CD4-positive, alpha-beta T cell (primary cell): ENCODE measurements at regions not wholly inside any gene's neighbourhood (a gene's known extent, or its start where the extent isn't known, plus 50 kb on each side); places are given as distances from the start of the nearest gene placed in this dataset.

ENCODE experiments used
- ATAC-seq: fragments of 200-7000 bp; cut with Tn5 transposase; one replicate; pipeline ENCODE4 v1.10.0; 2022; ENCODE audit warnings: mild to moderate bottlenecking; ENCODE audit not compliant: poor library complexity
- CTCF ChIA-PET: fragments of 350-600 bp; sonication (Branson Sonifier 250); formaldehyde crosslinking; loops from one replicate; lab custom pipeline; 2021; ENCODE audit warnings: antibody characterized with exemption, inconsistent platforms; lab: Charles Lee
- POLR2A ChIA-PET: fragments of 350-600 bp; sonication (Branson Sonifier 250); formaldehyde crosslinking; loops from one replicate; lab custom pipeline; 2021; ENCODE audit warnings: antibody characterized with exemption, inconsistent platforms; lab: Charles Lee
- DNase-seq, 14 experiments: peaks; one replicate each; pipeline ENCODE4 v3.0.0-alpha.2; 2013 to 2020; ENCODE audit warnings: mixed read lengths in 2 of 14
- H3K27ac ChIP-seq, 2 donors: one replicate each; pipeline versions ENCODE4 v1.5.1 to v1.7.0; 2013; ENCODE audit warnings: low read length in 2 of 2, low read depth in 1 of 2, mild to moderate bottlenecking in 1 of 2
- H3K27me3 ChIP-seq, 2 experiments: 1 replicate in 1 of 2; 2 replicates in 1 of 2; pipeline versions ENCODE4 v1.6.1 to v1.7.0; 2013; ENCODE audit warnings: low read length in 2 of 2, control low read depth in 1 of 2, mild to moderate bottlenecking in 1 of 2, moderate library complexity in 1 of 2; ENCODE audit not compliant: insufficient read depth in 2 of 2, control insufficient read depth in 1 of 2
- H3K36me3 ChIP-seq: one replicate; pipeline ENCODE4 v1.6.1; 2013; ENCODE audit warnings: low read length, control low read depth; ENCODE audit not compliant: insufficient read depth
- H3K4me1 ChIP-seq: one replicate; pipeline ENCODE4 v1.6.1; 2013; ENCODE audit warnings: low read length, control low read depth; ENCODE audit not compliant: insufficient read depth
- H3K4me3 ChIP-seq: one replicate; pipeline ENCODE4 v1.5.1; 2013; ENCODE audit warnings: mild to moderate bottlenecking, low read length, moderate library complexity
- H3K9me3 ChIP-seq, 2 experiments: 1 replicate in 1 of 2; 2 replicates in 1 of 2; pipeline versions ENCODE4 v1.6.1 to v1.7.0; 2013; ENCODE audit warnings: low read length in 2 of 2, mild to moderate bottlenecking in 2 of 2, control low read depth in 1 of 2, moderate library complexity in 1 of 2; ENCODE audit not compliant: control insufficient read depth in 1 of 2, insufficient read depth in 1 of 2
- H3K27ac Mint-ChIP-seq: one replicate; pipeline ENCODE4 v1.8.0; 2020; ENCODE audit warnings: mixed read lengths
- H3K27me3 Mint-ChIP-seq: one replicate; pipeline ENCODE4 v1.8.0; 2021; ENCODE audit warnings: mixed read lengths
- H3K36me3 Mint-ChIP-seq: one replicate; pipeline ENCODE4 v1.8.0; 2021; ENCODE audit warnings: low read depth, mixed read lengths
- H3K4me1 Mint-ChIP-seq: one replicate; pipeline ENCODE4 v1.8.0; 2021; ENCODE audit warnings: low read depth, mixed read lengths
- H3K4me3 Mint-ChIP-seq: one replicate; pipeline ENCODE4 v1.8.0; 2020; ENCODE audit warnings: mild to moderate bottlenecking, mixed read lengths
- H3K9me3 Mint-ChIP-seq: one replicate; pipeline ENCODE4 v1.8.0; 2020; ENCODE audit warnings: mixed read lengths
- intact Hi-C, 2 experiments: fragments of 100-400 bp; cut with DNase I in 1 of 2; cut with micrococcal nuclease in 1 of 2; formaldehyde crosslinking; loops; one replicate each; pipeline versions ENCODE4 v1.15.1 to v1.9.0; 2023 to 2025; cut with DNase I, micrococcal nuclease
- TF ChIP-seq, protein P1 (sequence below): fragments of 200-600 bp; IDR thresholded peaks from one replicate; pipeline ENCODE4 v1.8.0; 2022; ENCODE audit warnings: antibody characterized with exemption, mild to moderate bottlenecking

GRCh38 chr21:35245879-35246278 is 196.8 kb upstream of the RUNX1 start:
- intact Hi-C loops, result no loop called here
- no peak overlapping the region for H3K27ac ChIP-seq
- no peaks in the 10 kb centered on the region for H3K27me3 ChIP-seq
- Mint-ChIP-seq H3K4me1 (no peaks in the 10 kb centered on the region), H3K9me3 (peaks cover 3% of the 10 kb centered on the region), H3K27ac (no peak overlapping the region), H3K27me3 (no peaks in the 10 kb centered on the region), H3K4me3 (no peak overlapping the region), H3K36me3 (no peaks in the 10 kb centered on the region)
- ChIA-PET CTCF (no interaction called here), POLR2A (no interaction called here)
- no peak overlapping the region for H3K4me3 ChIP-seq
- TF ChIP-seq, protein P1, sequence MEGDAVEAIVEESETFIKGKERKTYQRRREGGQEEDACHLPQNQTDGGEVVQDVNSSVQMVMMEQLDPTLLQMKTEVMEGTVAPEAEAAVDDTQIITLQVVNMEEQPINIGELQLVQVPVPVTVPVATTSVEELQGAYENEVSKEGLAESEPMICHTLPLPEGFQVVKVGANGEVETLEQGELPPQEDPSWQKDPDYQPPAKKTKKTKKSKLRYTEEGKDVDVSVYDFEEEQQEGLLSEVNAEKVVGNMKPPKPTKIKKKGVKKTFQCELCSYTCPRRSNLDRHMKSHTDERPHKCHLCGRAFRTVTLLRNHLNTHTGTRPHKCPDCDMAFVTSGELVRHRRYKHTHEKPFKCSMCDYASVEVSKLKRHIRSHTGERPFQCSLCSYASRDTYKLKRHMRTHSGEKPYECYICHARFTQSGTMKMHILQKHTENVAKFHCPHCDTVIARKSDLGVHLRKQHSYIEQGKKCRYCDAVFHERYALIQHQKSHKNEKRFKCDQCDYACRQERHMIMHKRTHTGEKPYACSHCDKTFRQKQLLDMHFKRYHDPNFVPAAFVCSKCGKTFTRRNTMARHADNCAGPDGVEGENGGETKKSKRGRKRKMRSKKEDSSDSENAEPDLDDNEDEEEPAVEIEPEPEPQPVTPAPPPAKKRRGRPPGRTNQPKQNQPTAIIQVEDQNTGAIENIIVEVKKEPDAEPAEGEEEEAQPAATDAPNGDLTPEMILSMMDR, result no peak
- no peaks in the 10 kb centered on the region for H3K36me3 ChIP-seq
- no peaks in the 10 kb centered on the region for H3K4me1 ChIP-seq
- DNase-seq, result no peak
- no peaks in the 10 kb centered on the region for H3K9me3 ChIP-seq
- no peak for ATAC-seq

- no peak overlapping the region for H3K4me3 ChIP-seq
- H3K4me1 ChIP-seq, result no peaks in the 10 kb centered on the region
- no peaks in the 10 kb centered on the region for H3K4me1 Mint-ChIP-seq
- ChIA-PET CTCF (no interaction called here), POLR2A (no interaction called here)
- no peaks in the 10 kb centered on the region for H3K27me3 Mint-ChIP-seq
- H3K9me3 Mint-ChIP-seq, result no peaks in the 10 kb centered on the region
- H3K4me3 Mint-ChIP-seq, result no peak overlapping the region
- intact Hi-C loops, result no loop called here
- H3K36me3 ChIP-seq, result no peaks in the 10 kb centered on the region
- H3K27ac ChIP-seq, result no peak overlapping the region
- no peak overlapping the region for H3K27ac Mint-ChIP-seq
- H3K36me3 Mint-ChIP-seq, result no peaks in the 10 kb centered on the region
- no peaks in the 10 kb centered on the region for H3K27me3 ChIP-seq
- DNase-seq (no peak), ATAC-seq (no peak)
- H3K9me3 ChIP-seq, result no peaks in the 10 kb centered on the region
- TF ChIP-seq, protein P1, result no peak
Measured at GRCh38 chr21:35244514-35244913, 195.4 kb upstream of the RUNX1 start.

- Mint-ChIP-seq H3K9me3 (no peaks in the 10 kb centered on the region), H3K4me3 (no peak overlapping the region), H3K27me3 (no peaks in the 10 kb centered on the region), H3K27ac (no peak overlapping the region), H3K36me3 (no peaks in the 10 kb centered on the region), H3K4me1 (peaks cover 4% of the 10 kb centered on the region)
- no peaks in the 10 kb centered on the region for H3K9me3 ChIP-seq
- H3K36me3 ChIP-seq, result no peaks in the 10 kb centered on the region
- DNase-seq, result no peak
- ATAC-seq, result no peak
- intact Hi-C loops, result no loop called here
- CTCF ChIA-PET, result no interaction called here
- H3K27ac ChIP-seq, result no peak overlapping the region
- H3K27me3 ChIP-seq, result no peaks in the 10 kb centered on the region
- no peak overlapping the region for H3K4me3 ChIP-seq
- H3K4me1 ChIP-seq, result peaks cover 2% of the 10 kb centered on the region
- POLR2A ChIA-PET, result no interaction called here
- TF ChIP-seq, protein P1, result no peak
Measured at GRCh38 chr21:35243171-35243570, 194.1 kb upstream of the RUNX1 start.
